CD4-positive, alpha-beta T cell treated with Interleukin-17A for 4 hours (primary cell): ENCODE measurements at regions not wholly inside any gene's neighbourhood (a gene's known extent, or its start where the extent isn't known, plus 50 kb on each side); places are given as distances from the start of the nearest gene placed in this dataset.
"Not testable (repeated sequence)": the region's sequence is repeated elsewhere in the genome, so short reads cannot be mapped to it uniquely, and the experiment has no call there.

Experiments used
- DNase-seq: peaks from one replicate; pipeline ENCODE4 v3.0.0-alpha.2; 2020; ENCODE audit warnings: mixed read lengths

- no peak for DNase-seq
Observed at GRCh38 chr14:22233377-22233776, 355.6 kb downstream of the DAD1 start.

- DNase-seq, result no peak
Observed at GRCh38 chr14:22232933-22233332, 356.1 kb downstream of the DAD1 start.

- no peak for DNase-seq
Observed at GRCh38 chr14:22232486-22232885, 356.5 kb downstream of the DAD1 start.

GRCh38 chr14:22231018-22231417 lies 358.0 kb downstream of the DAD1 start:
- DNase-seq, result peak; percentile 39

DNA sequence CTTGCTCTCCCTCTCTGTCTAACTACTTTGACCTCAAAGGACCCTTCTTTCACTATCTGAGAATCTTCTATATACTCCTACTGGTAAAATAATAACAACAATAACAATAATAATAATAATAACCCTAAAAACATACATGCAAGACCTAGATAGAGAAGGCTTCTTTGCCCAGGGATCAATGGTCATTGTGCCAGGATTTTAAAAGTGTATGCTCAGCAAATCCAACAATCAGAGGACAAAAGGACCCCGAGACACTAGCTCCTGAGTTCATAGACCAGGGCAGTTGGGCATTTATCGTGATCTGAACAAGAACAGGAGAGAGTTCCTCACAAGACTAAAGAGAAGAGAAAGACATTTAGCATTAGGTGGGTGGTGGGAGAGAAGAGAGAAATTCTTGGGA lies 358.5 kb downstream of the DAD1 start:
- DNase-seq, result no peak

DNA sequence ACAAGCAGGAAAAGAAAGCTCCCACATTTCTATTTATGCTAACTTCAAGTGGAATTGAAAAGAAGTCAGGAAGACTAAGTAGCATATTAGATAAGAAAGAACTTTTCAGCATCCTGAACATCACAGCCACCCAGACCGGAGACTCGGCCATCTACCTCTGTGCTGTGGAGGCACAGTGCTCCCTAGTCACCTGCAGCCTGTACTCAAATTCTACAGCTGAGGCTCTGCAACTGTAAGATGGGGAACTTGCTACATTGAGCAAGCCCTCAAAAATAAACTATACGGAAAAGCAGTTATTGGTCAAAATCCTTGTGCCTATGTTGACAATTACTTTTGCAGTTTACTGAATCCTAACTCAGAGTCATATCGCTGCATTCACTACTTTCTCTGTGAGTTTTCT lies 361.9 kb downstream of the DAD1 start:
- DNase-seq, result no peak

GRCh38 chr14:22226381-22226780 lies 362.6 kb downstream of the DAD1 start:
- peak; percentile 36 for DNase-seq

GRCh38 chr14:22225516-22226140 lies 363.4 kb downstream of the DAD1 start:
- DNase-seq, result no peak

GRCh38 chr14:22221508-22221907 lies 367.5 kb downstream of the DAD1 start:
- no peak for DNase-seq

DNA sequence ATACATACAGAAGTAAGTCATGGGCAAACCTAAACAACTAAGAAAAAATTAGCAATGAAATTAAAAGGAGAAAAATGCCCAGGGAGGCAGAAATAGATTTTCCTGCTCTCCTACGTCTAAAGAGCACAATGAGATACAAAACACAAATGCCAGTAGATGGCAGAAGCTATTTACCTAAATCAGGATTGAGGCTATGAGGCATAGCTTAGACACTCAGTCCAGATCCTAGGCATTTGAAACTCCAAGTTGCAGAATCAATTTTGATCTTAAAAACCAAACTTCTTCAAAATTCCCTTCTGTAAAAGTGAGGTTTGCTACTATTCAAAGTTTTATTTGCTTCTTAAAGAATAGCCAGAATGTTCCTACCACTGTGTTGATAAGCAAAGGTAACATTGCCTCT lies 368.6 kb downstream of the DAD1 start:
- no peak for DNase-seq

DNA sequence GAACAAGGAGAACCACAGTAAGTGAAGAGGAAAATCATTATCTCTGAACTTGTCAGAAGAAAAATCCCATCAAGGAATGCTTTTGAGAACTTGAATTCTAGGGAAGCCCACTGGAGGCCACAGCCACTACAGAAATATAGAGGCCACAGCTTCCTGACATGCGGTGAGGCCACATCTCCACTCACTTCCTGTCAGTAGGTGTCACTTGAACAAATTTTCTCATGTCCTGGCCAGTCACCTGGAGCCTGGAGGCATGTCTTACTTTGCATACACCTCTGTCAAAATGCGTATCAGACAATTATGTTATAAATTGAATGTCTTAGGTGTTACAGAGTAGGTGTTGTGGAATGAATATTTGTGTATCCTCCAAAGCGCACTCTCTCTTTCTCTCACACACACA lies 370.3 kb downstream of the DAD1 start:
- DNase-seq, result peak; percentile 23

DNA sequence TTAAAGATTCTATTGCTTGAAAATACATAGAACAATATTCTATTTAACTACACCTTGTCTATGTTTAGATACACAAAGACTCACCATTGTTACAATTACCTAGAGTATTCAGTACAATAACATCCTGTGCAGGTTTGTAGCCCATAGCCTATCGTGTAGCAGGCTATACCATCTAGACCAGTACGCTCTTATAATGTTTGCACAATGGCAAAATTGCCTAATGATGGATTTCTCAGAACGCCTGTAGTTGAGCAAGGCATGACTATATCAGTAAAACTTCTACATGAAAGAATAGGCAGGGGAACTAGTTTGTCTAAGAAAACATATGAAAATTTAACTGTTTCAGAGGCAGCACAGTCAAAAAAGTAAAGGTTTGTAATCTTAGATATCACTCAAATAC lies 375.9 kb downstream of the DAD1 start:
- no peak for DNase-seq

DNA sequence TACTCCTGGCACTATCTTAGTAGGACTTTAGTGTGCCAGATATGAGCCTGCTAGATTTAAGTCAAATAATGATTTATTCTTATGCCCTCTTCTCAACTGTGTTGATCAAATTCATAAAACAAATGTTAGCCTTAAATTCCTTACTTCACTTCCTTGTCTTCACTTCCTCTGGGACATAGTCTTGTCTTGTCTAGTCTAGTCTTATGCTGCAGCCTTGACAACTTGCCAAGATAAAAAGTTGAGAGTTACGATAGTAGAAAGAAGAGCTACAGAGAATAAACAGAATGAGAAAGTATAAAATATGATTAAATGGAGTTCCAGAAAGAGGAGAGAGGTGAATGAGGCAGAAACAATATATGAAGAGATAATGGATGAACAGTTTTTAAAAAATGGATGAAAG lies 378.1 kb downstream of the DAD1 start:
- no peak for DNase-seq

GRCh38 chr14:22210026-22210425 lies 379.0 kb downstream of the DAD1 start:
- no peak for DNase-seq

- DNase-seq, result no peak
Observed at GRCh38 chr14:22203036-22203435, 386.0 kb downstream of the DAD1 start.

DNA sequence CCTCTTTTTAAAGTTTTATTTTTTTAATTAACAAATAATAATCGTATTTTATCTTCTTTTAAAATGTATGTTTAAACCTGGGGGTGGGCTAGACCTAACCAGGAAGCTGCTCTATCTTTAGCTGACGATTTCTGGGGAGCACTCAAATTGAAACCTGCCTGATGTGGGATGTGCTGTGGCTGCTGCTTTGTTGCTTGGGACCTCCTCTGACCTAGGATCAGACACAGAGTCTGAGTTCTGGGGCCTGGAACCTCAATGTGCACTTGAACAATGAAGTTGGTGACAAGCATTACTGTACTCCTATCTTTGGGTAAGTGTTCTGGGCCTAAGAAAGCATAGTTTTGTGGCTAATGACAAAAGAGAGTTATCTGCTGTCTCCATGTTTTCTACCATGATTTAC lies 386.7 kb downstream of the DAD1 start:
- DNase-seq, result no peak

DNA sequence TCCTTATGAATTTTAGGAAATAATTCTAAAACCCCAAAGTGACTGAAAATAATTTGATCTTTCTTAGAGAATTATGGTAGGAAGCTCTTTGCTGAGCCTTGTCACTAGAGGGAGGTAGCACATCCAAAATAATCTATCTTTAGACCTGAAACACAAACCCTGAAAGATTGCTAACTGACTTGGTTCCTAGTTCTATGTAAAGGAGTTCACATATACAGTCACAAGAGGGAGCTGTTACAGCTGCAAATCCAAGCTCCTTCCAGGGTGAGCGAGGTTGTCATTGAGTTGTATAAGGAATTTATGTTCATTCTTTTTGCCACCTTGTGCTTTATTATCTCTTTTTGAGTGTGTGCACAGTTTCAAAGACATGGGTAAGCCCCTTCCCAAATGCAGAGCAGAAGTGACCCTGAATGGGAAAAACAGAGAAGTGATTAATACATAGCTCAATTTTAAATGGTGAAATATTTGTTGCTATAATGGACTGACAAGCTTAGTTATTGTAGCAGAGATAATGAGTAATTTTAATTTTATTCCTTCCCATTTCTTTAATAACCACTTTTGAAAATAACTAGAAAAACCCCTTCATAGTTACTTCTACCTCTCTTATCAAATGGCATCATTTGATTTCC lies 387.9 kb downstream of the DAD1 start:
- peak; percentile 12 for DNase-seq

GRCh38 chr14:22200131-22200530 lies 388.9 kb downstream of the DAD1 start:
- DNase-seq, result not testable (repeated sequence)

- no peak for DNase-seq
Observed at GRCh38 chr14:22194664-22195063, 394.4 kb downstream of the DAD1 start.

DNA sequence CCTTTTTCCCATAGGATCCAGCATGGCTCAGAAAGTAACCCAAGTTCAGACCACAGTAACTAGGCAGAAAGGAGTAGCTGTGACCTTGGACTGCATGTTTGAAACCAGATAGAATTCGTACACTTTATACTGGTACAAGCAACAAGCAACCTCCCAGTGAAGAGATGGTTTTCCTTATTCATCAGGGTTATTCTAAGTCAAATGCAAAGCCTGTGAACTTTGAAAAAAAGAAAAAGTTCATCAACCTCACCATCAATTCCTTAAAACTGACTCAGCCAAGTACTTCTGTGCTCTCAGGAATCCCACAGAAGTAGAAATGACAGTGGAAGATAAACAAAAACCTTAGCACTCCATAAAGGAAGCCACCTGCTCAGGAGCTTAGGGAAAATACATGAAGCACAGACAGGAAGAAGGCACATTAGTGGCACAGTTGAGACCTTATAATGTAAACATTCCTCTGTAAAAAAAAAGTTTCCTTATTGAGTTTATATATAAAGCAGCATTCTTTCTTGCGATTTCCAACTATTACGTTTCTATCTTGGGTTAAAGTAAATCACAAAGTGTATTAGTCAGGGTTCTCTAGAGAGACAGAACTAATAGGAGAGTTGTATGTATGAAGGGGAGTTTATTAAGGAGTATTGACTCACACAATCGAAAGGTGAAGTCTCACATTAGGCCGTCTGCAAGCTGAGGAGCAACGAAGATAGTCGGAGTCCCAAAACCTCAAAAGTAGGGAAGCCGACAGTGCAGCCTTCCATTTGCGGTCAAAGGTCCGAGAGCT lies 398.4 kb downstream of the DAD1 start:
- DNase-seq, result no peak

GRCh38 chr14:22189881-22190280 lies 399.1 kb downstream of the DAD1 start:
- no peak for DNase-seq

- DNase-seq, result no peak
Observed at GRCh38 chr14:22188318-22188717, 400.7 kb downstream of the DAD1 start.

- no peak for DNase-seq
Observed at GRCh38 chr14:22185789-22186188, 403.2 kb downstream of the DAD1 start.

DNA sequence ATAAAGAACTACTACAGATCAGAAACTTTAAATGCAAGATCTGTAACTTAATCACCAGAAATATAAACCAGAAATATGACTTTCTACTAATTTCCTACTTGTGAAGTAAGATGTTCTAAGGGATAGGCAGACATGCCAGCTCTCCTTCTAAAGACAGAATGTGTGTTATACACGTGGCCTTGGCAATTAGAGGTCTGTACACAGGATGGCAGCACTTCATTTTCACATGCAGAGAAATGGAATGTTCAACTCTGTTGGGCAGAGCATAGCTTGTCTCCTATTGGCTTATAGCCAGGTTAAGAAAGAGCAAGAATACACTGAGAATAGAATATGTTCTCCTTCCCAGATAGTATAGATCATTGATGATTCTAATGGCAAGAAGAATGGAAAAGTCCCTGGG lies 403.8 kb downstream of the DAD1 start:
- no peak for DNase-seq
